Hepatocyte (in vitro differentiated cells): ENCODE measurements at regions not wholly inside any gene's neighbourhood (a gene's known extent, or its start where the extent isn't known, plus 50 kb on each side); places are given as distances from the start of the nearest gene placed in this dataset.

ENCODE experiments used
- EZH2 ChIP-seq: fragments of 200-600 bp; sonication (generic); IDR thresholded peaks from 2 replicates; pipeline ENCODE4 v1.6.1; 2016; ENCODE audit warnings: antibody characterized with exemption, mild to moderate bottlenecking, borderline replicate concordance
- EZH2phosphoT487 ChIP-seq: fragments of 200-600 bp; sonication (generic); IDR thresholded peaks from one replicate; pipeline ENCODE4 v1.6.1; 2018; ENCODE audit warnings: antibody characterized with exemption, mild to moderate bottlenecking, low read depth, moderate library complexity; ENCODE audit not compliant: unreplicated experiment, severe bottlenecking
- TF ChIP-seq, protein P1 (sequence below): fragments of 200-600 bp; sonication (generic); IDR thresholded peaks from 2 replicates; pipeline ENCODE4 v1.5.1; 2016; ENCODE audit warnings: antibody characterized with exemption, mild to moderate bottlenecking; ENCODE audit not compliant: poor library complexity

- TF ChIP-seq, protein P1, sequence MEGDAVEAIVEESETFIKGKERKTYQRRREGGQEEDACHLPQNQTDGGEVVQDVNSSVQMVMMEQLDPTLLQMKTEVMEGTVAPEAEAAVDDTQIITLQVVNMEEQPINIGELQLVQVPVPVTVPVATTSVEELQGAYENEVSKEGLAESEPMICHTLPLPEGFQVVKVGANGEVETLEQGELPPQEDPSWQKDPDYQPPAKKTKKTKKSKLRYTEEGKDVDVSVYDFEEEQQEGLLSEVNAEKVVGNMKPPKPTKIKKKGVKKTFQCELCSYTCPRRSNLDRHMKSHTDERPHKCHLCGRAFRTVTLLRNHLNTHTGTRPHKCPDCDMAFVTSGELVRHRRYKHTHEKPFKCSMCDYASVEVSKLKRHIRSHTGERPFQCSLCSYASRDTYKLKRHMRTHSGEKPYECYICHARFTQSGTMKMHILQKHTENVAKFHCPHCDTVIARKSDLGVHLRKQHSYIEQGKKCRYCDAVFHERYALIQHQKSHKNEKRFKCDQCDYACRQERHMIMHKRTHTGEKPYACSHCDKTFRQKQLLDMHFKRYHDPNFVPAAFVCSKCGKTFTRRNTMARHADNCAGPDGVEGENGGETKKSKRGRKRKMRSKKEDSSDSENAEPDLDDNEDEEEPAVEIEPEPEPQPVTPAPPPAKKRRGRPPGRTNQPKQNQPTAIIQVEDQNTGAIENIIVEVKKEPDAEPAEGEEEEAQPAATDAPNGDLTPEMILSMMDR: no peak
- TF ChIP-seq EZH2phosphoT487: no peak
- TF ChIP-seq EZH2: no peak
Measured at GRCh38 chr4:140266958-140267568, 106.4 kb upstream of the SCOC start.
